K562 (cell line): ENCODE measurements at regions not wholly inside any gene's neighbourhood (a gene's known extent, or its start where the extent isn't known, plus 50 kb on each side); places are given as distances from the start of the nearest gene placed in this dataset.

Experiments used
- ATAC-seq: fragments of 200-7000 bp; cut with Tn5 transposase; 3 replicates; pipeline ENCODE4 v1.9.1; 2020; ENCODE audit warnings: moderate library complexity
- BruUV-seq: library from RNA; stranded (reverse); fragments of 400-500 nt; replicated peaks from 2 replicates; lab custom pipeline; 2021; lab: Mats Ljungman, UMichigan
- CTCF ChIA-PET: fragments of 300-600 bp; formaldehyde crosslinking; extraction: SDS; loops from one replicate; lab custom pipeline; 2021; ENCODE audit warnings: low intra/inter-chr PET ratio; lab: Yijun Ruan, JAX
- POLR2A ChIA-PET: fragments of 300-600, 350-650 bp; sonication (Branson Sonifier 250); formaldehyde crosslinking; extraction: SDS; loops from one replicate; lab custom pipeline; 2021; ENCODE audit warnings: antibody characterized with exemption, inconsistent platforms; lab: Yijun Ruan, JAX
- DNase-seq, 4 experiments: peaks; one replicate each; pipeline versions ENCODE4 v3.0.0 to v3.0.0-alpha.2; 2011 to 2018; ENCODE audit warnings: low spot score in 3 of 4, mixed read lengths in 3 of 4; ENCODE audit errors: extremely low read depth in 1 of 4
- FAIRE-seq: peaks from 2 replicates; lab custom pipeline; 2011; peaks lifted over from hg19 to GRCh38; lab: Jason Lieb, UNC
- H2AFZ ChIP-seq: 2 replicates; pipeline ENCODE4 v1.6.0; 2011; ENCODE audit warnings: low read depth, low read length, control low read depth, inconsistent platforms
- H3K27ac ChIP-seq: fragments of 200-600 bp; 3 replicates; pipeline ENCODE4 v1.8.0; 2011; ENCODE audit warnings: low read depth, mild to moderate bottlenecking, control low read depth, inconsistent platforms, low read length, moderate library complexity, mixed read lengths; ENCODE audit errors: extremely low read depth
- H3K27me3 ChIP-seq, 2 experiments: fragments of 300-600 bp in 1 of 2; 2 replicates in 1 of 2; 3 replicates in 1 of 2; pipeline versions ENCODE4 v1.6.0 to v1.8.0; 2011; ENCODE audit warnings: inconsistent platforms in 2 of 2, low read length in 2 of 2, mild to moderate bottlenecking in 1 of 2, mixed read lengths in 1 of 2, moderate library complexity in 1 of 2; ENCODE audit not compliant: control insufficient read depth in 2 of 2, insufficient read depth in 2 of 2
- H3K36me3 ChIP-seq: fragments of 300-600 bp; 3 replicates; pipeline ENCODE4 v1.8.0; 2011; ENCODE audit warnings: mild to moderate bottlenecking, low read length, inconsistent platforms; ENCODE audit not compliant: control insufficient read depth, insufficient read depth
- H3K4me1 ChIP-seq, 2 experiments: fragments of 200-600 bp in 1 of 2; replicated peaks in 1 of 2; 2 replicates in 1 of 2; 3 replicates in 1 of 2; pipeline versions ENCODE4 v1.5.1 to v1.8.0; 2011; ENCODE audit warnings: inconsistent platforms in 2 of 2, low read length in 2 of 2, mild to moderate bottlenecking in 1 of 2, mixed read lengths in 1 of 2, moderate library complexity in 1 of 2; ENCODE audit not compliant: control insufficient read depth in 2 of 2, insufficient read depth in 2 of 2
- H3K4me2 ChIP-seq: 2 replicates; pipeline ENCODE4 v1.6.1; 2011; ENCODE audit warnings: low read length, control low read depth, inconsistent platforms, mixed read lengths; ENCODE audit not compliant: insufficient read depth
- H3K4me3 ChIP-seq: fragments of 200-600 bp; sonication (generic), shearing (Covaris generic); 2 replicates; pipeline ENCODE4 v1.5.1; 2016; ENCODE audit warnings: control low read depth, inconsistent platforms
- H3K79me2 ChIP-seq: fragments of 200-600 bp; 3 replicates; pipeline ENCODE4 v1.8.0; 2011; ENCODE audit warnings: low read length, inconsistent platforms; ENCODE audit not compliant: control insufficient read depth, insufficient read depth
- H3K9ac ChIP-seq, 2 experiments: 2 replicates each; pipeline versions ENCODE4 v1.6.0 to v1.6.1; 2011; ENCODE audit warnings: low read depth in 2 of 2, low read length in 2 of 2, control low read depth in 1 of 2, inconsistent platforms in 1 of 2, mild to moderate bottlenecking in 1 of 2, mixed read lengths in 1 of 2; ENCODE audit not compliant: insufficient read depth in 1 of 2
- H3K9me1 ChIP-seq: one replicate; pipeline ENCODE4 v1.6.0; 2011; ENCODE audit warnings: inconsistent platforms, mild to moderate bottlenecking, low read length, moderate library complexity; ENCODE audit not compliant: control insufficient read depth, insufficient read depth
- H3K9me3 ChIP-seq: replicated peaks from 2 replicates; pipeline ENCODE4 v1.5.1; 2011; ENCODE audit warnings: low read depth, low read length, inconsistent platforms; ENCODE audit not compliant: control insufficient read depth, insufficient read depth
- H4K20me1 ChIP-seq: replicated peaks from 2 replicates; pipeline ENCODE4 v1.6.1; 2011; ENCODE audit warnings: low read length, inconsistent platforms, mixed read lengths; ENCODE audit not compliant: control insufficient read depth, insufficient read depth
- C11orf30 ChIP-seq: fragments of 450-650 bp; IDR thresholded peaks from 2 replicates; pipeline ENCODE4 v1.6.1; 2016; ENCODE audit warnings: low read depth, mild to moderate bottlenecking
- EGR1 ChIP-seq: fragments of 450-650 bp; conservative IDR thresholded peaks from 2 replicates; pipeline ENCODE4 v1.6.1; 2017; ENCODE audit warnings: mild to moderate bottlenecking
- GABPA ChIP-seq: fragments of 200-800 bp; sonication (Bioruptor generic); conservative IDR thresholded peaks from 2 replicates; pipeline ENCODE4 v1.6.1; 2016; ENCODE audit warnings: low read depth, missing genetic modification characterization, missing compliant biosample characterization
- MXD1 ChIP-seq: fragments of 250-450 bp; sonication (Bioruptor Pico); IDR thresholded peaks from 2 replicates; pipeline ENCODE4 v1.8.0; 2021; ENCODE audit warnings: borderline replicate concordance, mild to moderate bottlenecking, moderate library complexity; ENCODE audit not compliant: poor library complexity, severe bottlenecking
- NRF1 ChIP-seq, 2 experiments: fragments of 450-650 bp; IDR thresholded peaks in 1 of 2; conservative IDR thresholded peaks in 1 of 2; 2 replicates each; pipeline ENCODE4 v1.6.1; 2014; ENCODE audit warnings: mild to moderate bottlenecking in 2 of 2
- PHF8 ChIP-seq: fragments of 200-600 bp; sonication (generic); IDR thresholded peaks from 2 replicates; pipeline ENCODE4 v1.6.1; 2012; ENCODE audit warnings: mixed run types, mild to moderate bottlenecking, inconsistent platforms, low read length, moderate library complexity, borderline replicate concordance
- TSHZ1 ChIP-seq: fragments of 250-450 bp; sonication (Bioruptor Pico); IDR thresholded peaks from 2 replicates; pipeline ENCODE4 v1.4.0; 2020; ENCODE audit warnings: mild to moderate bottlenecking, moderate library complexity
- WHSC1 ChIP-seq: IDR thresholded peaks from one replicate; pipeline ENCODE4 v1.6.1; 2012; ENCODE audit warnings: low read length, control low read depth, inconsistent platforms
- ZNF407 ChIP-seq: fragments of 450-650 bp; IDR thresholded peaks from 2 replicates; pipeline ENCODE4 v1.6.1; 2016; ENCODE audit warnings: low read depth
- ZNF584 ChIP-seq: fragments of 200-800 bp; sonication (Bioruptor generic); IDR thresholded peaks from 2 replicates; pipeline ENCODE4 v1.6.1; 2016; ENCODE audit warnings: low read depth, mild to moderate bottlenecking, missing genetic modification characterization, missing compliant biosample characterization
- WGBS: fragments of 100-300 bp; shearing (Covaris generic); methylation state at CpG from one replicate; pipeline ENCODE4 v1.1.6; 2016; ENCODE audit warnings: low coverage, mixed read lengths; ENCODE audit not compliant: insufficient coverage; ENCODE audit errors: missing lambda C conversion rate; 5-methylcytosine and 5-hydroxymethylcytosine counted together
- in situ Hi-C: fragments of 300-500 bp; cut with MboI; formaldehyde crosslinking; loops from 4 replicates; pipeline ENCODE4 v1.15.0; 2018; ENCODE audit warnings: inconsistent platforms, mixed read lengths
- intact Hi-C: fragments of 100-400 bp; cut with micrococcal nuclease; formaldehyde crosslinking; loops from 2 replicates; pipeline ENCODE4 v1.14.2; 2022

DNA sequence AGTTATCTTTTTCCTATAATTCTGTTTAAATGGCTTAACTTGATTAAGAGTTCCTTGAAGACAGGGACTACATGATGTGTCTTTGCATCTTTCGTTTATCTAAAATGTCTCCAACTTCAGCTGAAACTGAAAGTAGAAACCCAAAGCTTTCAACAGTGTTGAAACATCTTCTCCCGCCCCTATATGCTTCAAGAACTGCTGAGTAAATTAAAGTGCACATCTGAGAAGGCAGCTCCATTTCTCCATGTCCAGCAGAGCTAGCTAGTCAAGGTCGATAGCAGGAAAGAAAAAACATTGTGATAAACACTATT, 185.7 kb upstream of the TBL1X start:
- FAIRE-seq (no peak), DNase-seq (no peak), ATAC-seq (no peak)
- in situ Hi-C loops = no loop called here
- Histone ChIP-seq H3K4me3 (no peak overlapping the region), H3K9ac (no peak overlapping the region), H3K9me1 (no peaks in the 10 kb centered on the region), H3K27me3 (peaks cover 5 to 21% of the 10 kb centered on the region in 2 experiments; a peak in 3 of 5 replicates), H4K20me1 (no peaks in the 10 kb centered on the region), H3K79me2 (no peaks in the 10 kb centered on the region), H2AFZ (no peak overlapping the region), H3K4me2 (no peak overlapping the region), H3K36me3 (no peaks in the 10 kb centered on the region), H3K9me3 (no peaks in the 10 kb centered on the region), H3K4me1 (no peaks in the 10 kb centered on the region), H3K27ac (no peak overlapping the region)
- intact Hi-C loops = no loop called here
- 0% methylated on average over 3 of the region's 3 CpGs for WGBS
- POLR2A ChIA-PET = interaction anchor here (0.6 kb wide), 1 partner anchor 31 kb away, joined by 3 read pairs; no protein-coding TSS in a partner anchor
- CTCF ChIA-PET = no interaction called here
- TF ChIP-seq NRF1 (conservative IDR thresholded peaks at IDR 0.05 in 1 of 2, IDR thresholded peaks at IDR 0.05 in 1 of 2) (no peak), EGR1 (no peak), C11orf30 (no peak), ZNF584 (CRISPR knock-in tag) (no peak), PHF8 (no peak), ZNF407 (no peak), MXD1 (CRISPR knock-in tag) (no peak), GABPA (tag) (no peak), TSHZ1 (CRISPR knock-in tag) (no peak), WHSC1 (no peak)
- BruUV-seq = no TSS peak
